H1 (cell line): ENCODE measurements at regions not wholly inside any gene's neighbourhood (a gene's known extent, or its start where the extent isn't known, plus 50 kb on each side); places are given as distances from the start of the nearest gene placed in this dataset.

Experiments
- CTCF ChIA-PET: fragments of 300-600 bp; sonication (Branson Sonifier 250); formaldehyde crosslinking; loops from one replicate; lab custom pipeline; 2021; ENCODE audit not compliant: partially characterized antibody; lab: Charles Lee
- POLR2A ChIA-PET: fragments of 300-600 bp; sonication (Branson Sonifier 250); formaldehyde crosslinking; loops from one replicate; lab custom pipeline; 2021; ENCODE audit warnings: inconsistent platforms; ENCODE audit not compliant: partially characterized antibody; lab: Charles Lee
- DNase-seq, 2 experiments: peaks; one replicate each; pipeline versions ENCODE4 v3.0.0 to v3.0.0-alpha.2; 2010 to 2022; ENCODE audit warnings: low spot score in 2 of 2, low read depth in 1 of 2, mixed read lengths in 1 of 2
- FAIRE-seq: peaks from 2 replicates; lab custom pipeline; 2011; peaks lifted over from hg19 to GRCh38; lab: Jason Lieb, UNC
- H2AFZ ChIP-seq: 2 replicates; pipeline ENCODE4 v1.8.1; 2012; ENCODE audit warnings: low read length, inconsistent platforms
- H2AK5ac ChIP-seq: 2 replicates; pipeline ENCODE4 v1.6.1; 2013; ENCODE audit warnings: low read depth, low read length
- H2BK120ac ChIP-seq: replicated peaks from 2 replicates; pipeline ENCODE3; 2013; ENCODE audit warnings: low read depth, low read length, inconsistent platforms
- H2BK12ac ChIP-seq: 2 replicates; pipeline ENCODE4 v1.6.1; 2013; ENCODE audit warnings: low read depth, low read length
- H2BK15ac ChIP-seq: 2 replicates; pipeline ENCODE4 v1.6.1; 2013; ENCODE audit warnings: low read length
- H2BK20ac ChIP-seq: 2 replicates; pipeline ENCODE4 v1.6.1; 2013; ENCODE audit warnings: low read length
- H2BK5ac ChIP-seq: 2 replicates; pipeline ENCODE4 v1.6.1; 2013; ENCODE audit warnings: low read depth, low read length
- H3K14ac ChIP-seq: 2 replicates; pipeline ENCODE4 v1.6.1; 2013; ENCODE audit warnings: inconsistent platforms; ENCODE audit not compliant: insufficient read length
- H3K18ac ChIP-seq: 2 replicates; pipeline ENCODE4 v1.6.1; 2013; ENCODE audit warnings: low read length; ENCODE audit errors: extremely low read depth
- H3K23ac ChIP-seq: 2 replicates; pipeline ENCODE4 v1.6.1; 2013; ENCODE audit warnings: inconsistent platforms; ENCODE audit not compliant: insufficient read length
- H3K23me2 ChIP-seq: 2 replicates; pipeline ENCODE4 v1.6.1; 2013; ENCODE audit warnings: low read depth, low read length
- H3K27ac ChIP-seq: 2 replicates; pipeline ENCODE4 v1.6.1; 2011; ENCODE audit warnings: low read depth, low read length, inconsistent platforms
- H3K27me3 ChIP-seq, 4 experiments: replicated peaks in 1 of 4; 1 replicate in 1 of 4; 2 replicates in 3 of 4; pipeline versions ENCODE4 v1.6.1 to v1.8.1; 2011 to 2013; ENCODE audit warnings: low read length in 3 of 4, mild to moderate bottlenecking in 3 of 4, inconsistent platforms in 2 of 4, mixed read lengths in 2 of 4, moderate library complexity in 1 of 4; ENCODE audit not compliant: control insufficient read depth in 3 of 4, insufficient read depth in 3 of 4; ENCODE audit errors: extremely low read depth in 1 of 4
- H3K36me3 ChIP-seq, 4 experiments: 2 replicates each; pipeline versions ENCODE4 v1.6.1 to v1.8.1; 2011 to 2013; ENCODE audit warnings: mild to moderate bottlenecking in 4 of 4, low read length in 3 of 4, moderate library complexity in 2 of 4, control low read depth in 1 of 4, inconsistent platforms in 1 of 4; ENCODE audit not compliant: insufficient read depth in 4 of 4, control insufficient read depth in 2 of 4
- H3K4ac ChIP-seq: replicated peaks from 2 replicates; pipeline ENCODE3; 2013; ENCODE audit warnings: low read length, low read depth, mixed read lengths, inconsistent platforms; ENCODE audit not compliant: insufficient read length
- H3K4me1 ChIP-seq, 4 experiments: replicated peaks in 1 of 4; 1 replicate in 1 of 4; 2 replicates in 3 of 4; pipeline versions ENCODE4 v1.6.1 to v1.8.1; 2011 to 2013; ENCODE audit warnings: low read length in 3 of 4, inconsistent platforms in 2 of 4, mixed read lengths in 1 of 4; ENCODE audit not compliant: insufficient read depth in 4 of 4, control insufficient read depth in 3 of 4
- H3K4me2 ChIP-seq, 2 experiments: 2 replicates each; pipeline versions ENCODE4 v1.6.1 to v1.8.1; 2011 to 2013; ENCODE audit warnings: low read depth in 2 of 2, low read length in 2 of 2, control low read depth in 1 of 2, inconsistent platforms in 1 of 2, mild to moderate bottlenecking in 1 of 2; ENCODE audit not compliant: insufficient read depth in 1 of 2
- H3K4me3 ChIP-seq, 4 experiments: fragments of 200-600, 300-600 bp in 1 of 4; sonication (generic), shearing (Covaris generic), sonication (Bioruptor Twin) in 1 of 4; 2 replicates each; pipeline versions ENCODE4 v1.5.1 to v1.8.1; 2011 to 2016; ENCODE audit warnings: low read length in 4 of 4, low read depth in 3 of 4, control low read depth in 2 of 4, inconsistent platforms in 2 of 4, mild to moderate bottlenecking in 2 of 4, mixed read lengths in 1 of 4, moderate library complexity in 1 of 4; ENCODE audit not compliant: insufficient read depth in 2 of 4; ENCODE audit errors: extremely low read depth in 1 of 4
- H3K56ac ChIP-seq: replicated peaks from 2 replicates; pipeline ENCODE3; 2013; ENCODE audit warnings: low read depth, mild to moderate bottlenecking, mixed read lengths, low read length, inconsistent platforms; ENCODE audit not compliant: insufficient read length
- H3K79me1 ChIP-seq: 2 replicates; pipeline ENCODE4 v1.6.1; 2013; ENCODE audit warnings: low read depth, low read length, control low read depth
- H3K79me2 ChIP-seq, 2 experiments: 2 replicates each; pipeline versions ENCODE4 v1.6.1 to v1.8.1; 2012 to 2013; ENCODE audit warnings: low read length in 2 of 2, mild to moderate bottlenecking in 2 of 2, inconsistent platforms in 1 of 2; ENCODE audit not compliant: insufficient read depth in 2 of 2, control insufficient read depth in 1 of 2
- H3K9ac ChIP-seq, 4 experiments: replicated peaks in 1 of 4; 1 replicate in 1 of 4; 2 replicates in 3 of 4; pipeline versions ENCODE4 v1.6.1 to v1.8.1; 2011 to 2013; ENCODE audit warnings: low read depth in 3 of 4, low read length in 3 of 4, control low read depth in 2 of 4, mild to moderate bottlenecking in 2 of 4, moderate library complexity in 2 of 4, inconsistent platforms in 1 of 4; ENCODE audit errors: extremely low read depth in 1 of 4
- H3K9me3 ChIP-seq, 2 experiments: 2 replicates each; pipeline versions ENCODE4 v1.6.1 to v1.8.1; 2012 to 2013; ENCODE audit warnings: mild to moderate bottlenecking in 2 of 2, moderate library complexity in 2 of 2, control low read depth in 1 of 2, inconsistent platforms in 1 of 2, low read depth in 1 of 2, low read length in 1 of 2, mixed read lengths in 1 of 2; ENCODE audit not compliant: insufficient read depth in 2 of 2
- H4K20me1 ChIP-seq, 2 experiments: replicated peaks in 1 of 2; 2 replicates each; pipeline versions ENCODE3 to v1.8.1; 2011 to 2013; ENCODE audit warnings: inconsistent platforms in 2 of 2, low read length in 2 of 2, mild to moderate bottlenecking in 1 of 2; ENCODE audit not compliant: insufficient read depth in 2 of 2, control insufficient read depth in 1 of 2
- H4K5ac ChIP-seq: 2 replicates; pipeline ENCODE4 v1.6.1; 2013; ENCODE audit warnings: low read length, low read depth, mixed read lengths, inconsistent platforms; ENCODE audit not compliant: insufficient read length
- H4K8ac ChIP-seq: 2 replicates; pipeline ENCODE4 v1.8.0; 2013; ENCODE audit warnings: mild to moderate bottlenecking, moderate library complexity, low read length, inconsistent platforms; ENCODE audit not compliant: insufficient read depth; ENCODE audit errors: extremely low read depth
- H4K91ac ChIP-seq: replicated peaks from 2 replicates; pipeline ENCODE3; 2013; ENCODE audit warnings: low read length, mixed read lengths, inconsistent platforms; ENCODE audit not compliant: insufficient read length
- BCL11A ChIP-seq, 2 experiments: IDR thresholded peaks; one replicate each; pipeline ENCODE4 v1.6.1; 2011; ENCODE audit warnings: low read depth in 2 of 2, low read length in 2 of 2, mild to moderate bottlenecking in 2 of 2
- BRCA1 ChIP-seq: IDR thresholded peaks from 2 replicates; pipeline ENCODE4 v1.6.1; 2012; ENCODE audit warnings: low read depth, low read length, improper control_type of control experiment
- CREB1 ChIP-seq: IDR thresholded peaks from 2 replicates; pipeline ENCODE4 v1.6.1; 2012; ENCODE audit warnings: inconsistent platforms
- FOSL1 ChIP-seq: IDR thresholded peaks from 2 replicates; pipeline ENCODE4 v1.6.1; 2011; ENCODE audit warnings: mild to moderate bottlenecking, low read depth, low read length, moderate library complexity; ENCODE audit not compliant: insufficient read depth
- HDAC6 ChIP-seq: IDR thresholded peaks from one replicate; pipeline ENCODE4 v1.7.1; 2012; ENCODE audit warnings: low read depth, mild to moderate bottlenecking, inconsistent platforms, low read length, moderate library complexity
- NRF1 ChIP-seq: IDR thresholded peaks from 2 replicates; pipeline ENCODE4 v1.6.1; 2011; ENCODE audit warnings: mild to moderate bottlenecking, low read depth, low read length, improper control_type of control experiment
- POLR2A ChIP-seq, 2 experiments: IDR thresholded peaks; 1 replicate in 1 of 2; 2 replicates in 1 of 2; pipeline ENCODE4 v1.6.1; 2011; ENCODE audit warnings: low read depth in 2 of 2, low read length in 2 of 2, mild to moderate bottlenecking in 2 of 2; ENCODE audit errors: control extremely low read depth in 1 of 2
- POU5F1 ChIP-seq: IDR thresholded peaks from 2 replicates; pipeline ENCODE4 v1.6.1; 2011; ENCODE audit warnings: low read depth, mild to moderate bottlenecking, low read length, moderate library complexity
- YY1 ChIP-seq: IDR thresholded peaks from 2 replicates; pipeline ENCODE4 v1.6.1; 2011; ENCODE audit warnings: low read depth, mild to moderate bottlenecking, low read length
- WGBS, 2 experiments: shearing (Covaris generic) in 1 of 2; methylation state at CpG; one replicate each; pipeline versions ENCODE4 v1.1.6 to v1.1.7; 2013 to 2015; ENCODE audit warnings: low lambda C conversion rate in 2 of 2, mixed read lengths in 2 of 2, inconsistent platforms in 1 of 2, low coverage in 1 of 2, missing lambda C conversion rate in 1 of 2; ENCODE audit not compliant: insufficient replicate concordance in 2 of 2, insufficient coverage in 1 of 2, insufficient read length in 1 of 2; ENCODE audit errors: extremely low coverage in 1 of 2, missing lambda C conversion rate in 1 of 2; 5-methylcytosine and 5-hydroxymethylcytosine counted together

- H2BK20ac ChIP-seq = no peak overlapping the region
- DNase-seq (no peak), FAIRE-seq (no peak)
- no peak overlapping the region for H3K4me3 ChIP-seq
- no peak overlapping the region for H2AFZ ChIP-seq
- H2BK5ac ChIP-seq = no peak overlapping the region
- H3K27ac ChIP-seq = no peak overlapping the region
- H3K79me1 ChIP-seq = no peaks in the 10 kb centered on the region
- no peaks in the 10 kb centered on the region for H3K36me3 ChIP-seq
- no peak overlapping the region for H4K8ac ChIP-seq
- H3K9ac ChIP-seq = no peak overlapping the region
- no peaks in the 10 kb centered on the region for H3K9me3 ChIP-seq
- H4K20me1 ChIP-seq = no peaks in the 10 kb centered on the region
- H2BK12ac ChIP-seq = no peak overlapping the region
- H4K91ac ChIP-seq = no peak overlapping the region
- H3K14ac ChIP-seq = no peak overlapping the region
- H3K23me2 ChIP-seq = no peaks in the 10 kb centered on the region
- H3K18ac ChIP-seq = no peak overlapping the region
- no peak overlapping the region for H3K4ac ChIP-seq
- H3K56ac ChIP-seq = no peak overlapping the region
- no peak overlapping the region for H2BK120ac ChIP-seq
- CTCF ChIA-PET = interaction anchor here (0.7 to 1.2 kb wide), 2 partner anchors 156 to 831 kb away, joined by 3 to 4 read pairs; no protein-coding TSS in a partner anchor
- no peak overlapping the region for H2AK5ac ChIP-seq
- TF ChIP-seq BCL11A (IDR thresholded peaks at IDR 0.05; ENCODE audit: low read depth in 2 of 2, low read length in 2 of 2) = no peak
- no peak for TF ChIP-seq YY1
- no peak for TF ChIP-seq POU5F1
- no peak for TF ChIP-seq POLR2A (IDR thresholded peaks at IDR 0.05; ENCODE audit: control extremely low read depth in 1 of 2, low read depth in 2 of 2, low read length in 2 of 2)
- TF ChIP-seq BRCA1 = no peak
- no peak for TF ChIP-seq CREB1
- TF ChIP-seq HDAC6 = no peak
- no peak for TF ChIP-seq FOSL1
- TF ChIP-seq NRF1 = no peak
- no peaks in the 10 kb centered on the region for H3K79me2 ChIP-seq
- no peak overlapping the region for H3K23ac ChIP-seq
- H4K5ac ChIP-seq = no peak overlapping the region
- H2BK15ac ChIP-seq = no peak overlapping the region
- H3K4me1 ChIP-seq = no peaks in the 10 kb centered on the region
- H3K4me2 ChIP-seq = no peak overlapping the region
- POLR2A ChIA-PET = no interaction called here
- WGBS, 2 experiments = 92% methylated on average over 3 of the region's 3 CpGs; no CpG with 5 or more reads in 1 of the 2 experiments
- no peaks in the 10 kb centered on the region for H3K27me3 ChIP-seq
These were observed 113.6 kb downstream of the LSMEM1 start for GRCh38 chr7:112594397-112594796.
